NCI-H1930 (cell line): ENCODE measurements at regions not wholly inside any gene's neighbourhood (a gene's known extent, or its start where the extent isn't known, plus 50 kb on each side); places are given as distances from the start of the nearest gene placed in this dataset.
"Not testable (repeated sequence)": the region's sequence is repeated elsewhere in the genome, so short reads cannot be mapped to it uniquely, and the experiment has no call there.

Source experiments
- DNase-seq, 2 experiments: peaks; one replicate each; lab custom pipeline; 2025; lab: John Stamatoyannopoulos, UW

DNA sequence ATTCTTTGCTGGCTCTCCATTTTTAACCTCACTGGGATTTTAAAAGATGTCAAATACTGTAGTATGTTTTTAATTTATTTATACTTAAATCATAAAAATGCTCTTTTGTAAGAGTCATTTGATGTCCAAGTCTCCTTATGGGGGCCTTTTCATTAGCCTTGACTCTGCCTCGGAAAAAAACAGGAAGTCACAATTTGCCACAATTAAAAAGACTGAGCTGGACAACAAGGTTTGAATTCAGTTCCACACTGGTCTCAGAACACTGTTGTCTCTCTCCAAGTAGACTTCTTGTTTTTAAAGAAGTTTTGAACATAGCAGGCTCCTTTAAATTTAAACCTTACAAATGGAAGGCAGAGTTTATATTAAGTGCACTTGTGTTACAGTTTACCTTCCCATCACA, 444.2 kb downstream of the ACTL7B start:
- DNase-seq: no peak

GRCh38 chr9:108410161-108410560, 445.6 kb downstream of the ACTL7B start:
- no peak for DNase-seq

GRCh38 chr9:108400297-108400696, 455.5 kb downstream of the ACTL7B start:
- DNase-seq: no peak

DNA sequence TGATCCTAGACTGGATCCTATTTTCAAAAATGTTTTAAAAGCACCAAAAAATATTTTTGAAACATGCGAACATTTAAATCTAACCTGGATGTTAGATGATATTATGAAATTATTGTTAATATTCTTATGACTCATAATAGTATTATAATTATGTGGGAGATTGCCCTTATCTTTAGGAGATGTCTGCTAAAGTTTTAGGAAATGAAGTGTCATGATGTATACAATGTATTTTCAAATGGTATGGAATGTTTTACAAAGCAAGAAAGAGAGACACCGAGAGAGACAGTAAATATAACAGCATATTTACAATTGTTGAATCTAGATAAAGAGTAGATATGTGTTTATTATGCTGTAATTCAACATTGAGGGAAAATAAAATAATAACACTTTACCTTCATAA, 455.9 kb downstream of the ACTL7B start:
- no peak for DNase-seq

GRCh38 chr9:108397286-108397685, 458.5 kb downstream of the ACTL7B start:
- no peak for DNase-seq

DNA sequence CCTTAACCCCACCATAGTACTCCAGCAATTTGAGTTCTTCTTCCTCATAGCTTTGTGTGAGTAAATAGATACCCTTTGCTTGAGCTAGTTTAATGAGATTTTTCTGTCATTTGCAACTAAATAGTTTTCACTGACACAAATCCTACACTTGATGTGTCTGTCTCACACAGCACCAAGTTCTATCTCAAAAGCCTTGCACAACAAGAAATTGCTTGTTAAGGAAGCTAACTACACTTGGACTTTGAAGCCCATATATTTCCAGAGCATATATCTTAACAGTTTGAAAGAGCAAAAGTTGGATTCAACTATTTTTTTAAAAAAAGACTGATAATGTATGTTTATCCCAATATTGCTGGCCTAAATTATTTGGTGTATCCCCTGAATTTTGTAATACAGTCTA, 459.2 kb downstream of the ACTL7B start:
- no peak for DNase-seq

DNA sequence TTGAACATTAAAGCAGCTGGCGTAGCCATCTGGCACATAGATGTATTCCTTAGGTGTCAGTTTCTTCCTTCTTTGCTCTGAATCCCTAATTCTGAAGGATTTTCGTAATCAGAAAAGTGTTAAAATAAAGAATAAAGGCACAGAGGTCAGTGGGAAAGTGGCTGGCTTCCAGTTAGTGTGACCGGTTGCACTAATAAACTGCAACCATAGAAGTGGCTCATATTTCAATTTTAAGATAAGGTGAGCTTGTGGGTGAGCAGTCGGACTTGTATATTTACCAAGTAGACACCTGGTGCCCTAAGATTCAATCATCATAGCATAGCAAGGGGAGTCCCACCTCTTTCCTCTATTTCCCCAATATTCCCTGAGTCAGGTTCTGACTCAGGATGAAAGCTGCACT, 459.6 kb downstream of the ACTL7B start:
- DNase-seq: no peak

GRCh38 chr9:108395421-108395820, 460.4 kb downstream of the ACTL7B start:
- DNase-seq: no peak

GRCh38 chr9:108394726-108395125, 461.1 kb downstream of the ACTL7B start:
- no peak for DNase-seq

- DNase-seq: not testable (repeated sequence)
Measured at GRCh38 chr9:108393481-108394001, 462.2 kb downstream of the ACTL7B start.

DNA sequence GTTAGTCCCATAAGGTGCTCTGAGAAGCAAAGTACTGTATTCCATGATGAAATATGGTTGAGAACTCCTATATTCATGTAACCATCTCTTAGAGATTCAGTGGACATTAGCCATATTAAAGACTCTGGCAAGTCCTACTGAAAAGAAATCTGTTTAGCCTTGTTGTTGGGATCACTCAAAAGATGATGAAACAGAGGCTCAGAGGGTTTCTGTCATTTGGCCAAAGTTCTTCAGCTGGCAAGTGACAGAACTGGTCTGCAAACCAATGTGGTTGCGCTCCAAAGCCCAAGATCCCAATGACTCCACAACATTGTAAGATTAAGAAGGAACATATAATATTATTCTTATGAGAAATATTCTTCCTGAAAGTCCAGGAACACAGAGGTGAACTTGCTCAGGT, 462.9 kb downstream of the ACTL7B start:
- no peak for DNase-seq

- no peak for DNase-seq
Measured at GRCh38 chr9:108389056-108389455, 466.7 kb downstream of the ACTL7B start.

DNA sequence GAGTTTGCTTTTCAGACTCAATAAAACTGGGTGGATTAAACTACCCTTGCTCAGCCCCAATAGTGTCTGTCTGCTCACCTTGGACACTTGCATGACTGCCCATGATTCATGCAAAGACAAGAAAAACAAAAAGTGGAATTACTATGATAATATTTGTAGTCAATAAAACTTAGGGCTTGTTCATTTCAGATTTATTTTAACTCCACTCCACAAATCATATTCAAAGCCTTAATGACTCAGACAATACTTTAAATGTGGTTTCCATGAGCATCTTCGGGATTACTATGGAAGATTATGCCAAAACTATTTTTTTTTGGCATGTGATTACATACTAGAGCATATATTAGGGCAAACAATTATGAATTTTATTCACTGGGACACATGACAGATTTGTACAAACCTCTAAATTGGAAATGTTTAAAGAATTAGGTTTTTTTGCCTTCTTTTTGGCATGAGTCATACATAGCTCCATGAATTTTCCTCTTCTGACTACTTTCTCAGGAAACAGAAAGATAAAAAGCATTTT, 468.9 kb downstream of the ACTL7B start:
- no peak for DNase-seq

GRCh38 chr9:108386032-108386431, 469.8 kb downstream of the ACTL7B start:
- no peak for DNase-seq

GRCh38 chr9:108383796-108384195, 472.0 kb downstream of the ACTL7B start:
- no peak for DNase-seq

- DNase-seq: no peak
Measured at GRCh38 chr9:108382310-108382709, 473.5 kb downstream of the ACTL7B start.

DNA sequence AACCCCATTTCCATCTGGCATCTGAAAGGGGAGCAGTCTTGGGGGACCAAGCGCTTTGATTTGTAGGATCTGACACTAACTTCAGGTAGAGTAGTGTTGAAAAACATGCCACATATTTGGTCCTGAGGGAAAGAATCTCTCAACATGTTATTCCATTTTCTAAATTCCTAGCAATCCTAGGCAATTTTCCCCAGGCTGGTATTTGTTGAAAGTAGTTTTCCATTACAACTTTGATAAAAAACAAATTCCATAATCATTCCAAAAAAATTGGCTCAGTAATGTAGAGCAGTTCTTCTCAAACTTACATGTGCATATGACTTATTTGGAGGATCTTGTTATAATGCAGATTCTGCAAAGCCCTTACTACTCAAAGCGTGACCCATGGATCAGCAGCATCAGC, 477.9 kb downstream of the ACTL7B start:
- DNase-seq: no peak

DNA sequence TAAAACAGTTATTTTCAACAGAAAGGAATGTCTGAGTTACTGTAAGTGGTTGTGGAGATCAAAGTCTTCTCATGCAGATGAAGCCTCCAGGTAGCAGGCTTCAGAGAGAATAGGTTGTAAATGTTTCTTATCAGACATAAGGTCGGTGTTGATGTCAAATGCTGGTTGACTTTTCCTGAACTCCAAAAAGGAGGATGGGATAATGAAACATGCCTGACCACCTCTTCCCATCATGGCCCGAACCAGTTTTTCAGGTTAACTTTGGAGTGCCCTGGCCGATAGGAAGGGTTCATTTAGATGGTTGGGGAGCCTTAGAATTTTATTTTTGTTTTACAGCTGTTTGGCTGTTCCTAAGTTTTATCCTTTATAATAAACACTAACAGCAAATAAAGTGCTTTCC, 478.4 kb downstream of the ACTL7B start:
- no peak for DNase-seq

- no peak for DNase-seq
Measured at GRCh38 chr9:108376140-108376539, 479.6 kb downstream of the ACTL7B start.

- no peak for DNase-seq
Measured at GRCh38 chr9:108374626-108375025, 481.2 kb downstream of the ACTL7B start.

- DNase-seq: no peak
Measured at GRCh38 chr9:108367188-108367587, 488.6 kb downstream of the ACTL7B start.

DNA sequence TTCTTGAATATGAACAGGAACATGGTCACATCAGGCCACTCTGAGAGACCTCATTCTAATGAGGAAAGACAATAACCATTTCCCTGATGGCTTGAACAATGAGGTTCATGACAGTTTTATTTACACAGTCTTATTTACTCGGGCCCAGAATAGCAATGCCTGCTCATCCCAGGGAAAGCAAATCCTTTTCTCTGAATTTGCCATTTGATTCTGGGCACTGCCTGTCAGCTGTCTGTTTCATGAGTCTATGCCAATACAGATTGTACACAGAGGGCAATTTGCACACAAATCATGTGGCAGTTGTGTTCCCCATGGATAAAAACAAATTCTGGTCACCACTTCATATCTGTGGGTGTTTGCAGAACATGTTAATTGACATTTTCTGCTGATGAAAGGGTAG, 492.5 kb downstream of the ACTL7B start:
- peak; percentile 57 to 77 for DNase-seq

DNA sequence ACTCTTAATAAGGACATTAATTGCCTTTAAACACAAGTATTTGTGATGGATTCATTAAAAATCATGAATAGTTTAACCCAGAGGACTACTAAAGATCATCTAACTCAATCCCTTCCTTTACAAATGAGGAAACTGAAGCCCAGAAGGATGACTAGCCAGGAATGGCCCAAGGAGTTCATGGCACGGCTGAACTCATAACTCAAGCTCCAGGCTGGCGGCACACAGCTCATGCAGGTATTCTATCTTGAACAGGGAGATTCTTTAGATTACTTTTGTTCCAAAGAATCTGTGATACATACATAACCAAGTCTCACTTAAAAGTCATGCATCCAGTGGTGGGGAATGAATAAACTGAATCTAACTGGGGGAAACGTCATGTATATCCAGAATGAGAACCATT, 495.5 kb downstream of the ACTL7B start:
- no peak for DNase-seq

- no peak for DNase-seq
Measured at GRCh38 chr9:108356806-108357205, 499.0 kb downstream of the ACTL7B start.

GRCh38 chr9:108351571-108351970, 504.2 kb downstream of the ACTL7B start:
- no peak for DNase-seq
